Small intestine (tissue), 7 donors: ENCODE measurements at regions not wholly inside any gene's neighbourhood (a gene's known extent, or its start where the extent isn't known, plus 50 kb on each side); places are given as distances from the start of the nearest gene placed in this dataset.
"Not testable (repeated sequence)": the region's sequence is repeated elsewhere in the genome, so short reads cannot be mapped to it uniquely, and the experiment has no call there.

Source experiments
- DNase-seq, 2 donors: peaks; one replicate each; pipeline versions ENCODE4 v3.0.0 to v3.0.0-alpha.2; 2013
- FAIRE-seq: peaks from 2 replicates; lab custom pipeline; 2012; peaks lifted over from hg19 to GRCh38; lab: Jason Lieb, UNC
- H3K27ac ChIP-seq, 3 donors: one replicate each; pipeline ENCODE4 v1.5.1; 2013; ENCODE audit warnings: low read length in 2 of 3, mild to moderate bottlenecking in 2 of 3, control low read depth in 1 of 3, inconsistent platforms in 1 of 3, low read depth in 1 of 3, moderate library complexity in 1 of 3
- H3K27me3 ChIP-seq, 3 donors: one replicate each; pipeline ENCODE4 v1.6.1; 2013; ENCODE audit warnings: low read length in 3 of 3, inconsistent platforms in 1 of 3; ENCODE audit not compliant: control insufficient read depth in 3 of 3, insufficient read depth in 3 of 3
- H3K36me3 ChIP-seq, 3 donors: one replicate each; pipeline ENCODE4 v1.6.1; 2013; ENCODE audit warnings: low read length in 3 of 3, inconsistent platforms in 1 of 3, low read depth in 1 of 3, mild to moderate bottlenecking in 1 of 3, moderate library complexity in 1 of 3; ENCODE audit not compliant: control insufficient read depth in 3 of 3, insufficient read depth in 2 of 3
- H3K4me1 ChIP-seq, 3 donors: one replicate each; pipeline ENCODE4 v1.6.1; 2013; ENCODE audit warnings: low read length in 2 of 3, inconsistent platforms in 1 of 3, low read depth in 1 of 3, mild to moderate bottlenecking in 1 of 3, moderate library complexity in 1 of 3; ENCODE audit not compliant: control insufficient read depth in 3 of 3, insufficient read depth in 2 of 3
- H3K4me3 ChIP-seq, 3 donors: one replicate each; pipeline ENCODE4 v1.5.1; 2013; ENCODE audit warnings: low read length in 3 of 3, control low read depth in 1 of 3, inconsistent platforms in 1 of 3, low read depth in 1 of 3, mild to moderate bottlenecking in 1 of 3, moderate library complexity in 1 of 3
- H3K9me3 ChIP-seq, 2 donors: one replicate each; pipeline ENCODE4 v1.6.1; 2013; ENCODE audit warnings: low read depth in 1 of 2, low read length in 1 of 2; ENCODE audit not compliant: control insufficient read depth in 2 of 2, insufficient read depth in 1 of 2
- WGBS, 3 donors: extraction: QIAGEN DNeasy Blood & Tissue Kit; methylation state at CpG; one replicate each; pipeline ENCODE4 v1.1.7; 2013; 5-methylcytosine and 5-hydroxymethylcytosine counted together
- donor health status: healthy with polysubstance abuse.
- donor health status: control.
- donor health status: control.
- donor health status: Bipolar disorder and iron deficiency.
- donor health status: healthy.

GRCh38 chr7:13615679-13616078 is 373.8 kb downstream of the ETV1 start:
- Histone ChIP-seq H3K4me3 (no peak overlapping the region), H3K36me3 (no peaks in the 10 kb centered on the region), H3K9me3 (no peaks in the 10 kb centered on the region), H3K27me3 (no peaks in the 10 kb centered on the region), H3K4me1 (no peaks in the 10 kb centered on the region), H3K27ac (no peak overlapping the region)
- DNase-seq (no peak), FAIRE-seq (no peak)
- WGBS, 3 donors: 93 to 100% (median 100%) methylated on average over 1 of the region's 1 CpG

GRCh38 chr7:13627455-13627854 is 362.0 kb downstream of the ETV1 start:
- FAIRE-seq (no peak), DNase-seq (no peak)
- Histone ChIP-seq H3K4me1 (no peaks in the 10 kb centered on the region), H3K27me3 (no peaks in the 10 kb centered on the region), H3K27ac (no peak overlapping the region), H3K36me3 (no peaks in the 10 kb centered on the region), H3K4me3 (no peak overlapping the region), H3K9me3 (no peaks in the 10 kb centered on the region)
- WGBS, 3 donors: 85 to 91% (median 88%) methylated on average over 2 of the region's 2 CpGs

- Histone ChIP-seq H3K9me3 (no peaks in the 10 kb centered on the region), H3K27me3 (no peaks in the 10 kb centered on the region), H3K36me3 (no peaks in the 10 kb centered on the region), H3K27ac (no peak overlapping the region), H3K4me3 (no peak overlapping the region), H3K4me1 (no peaks in the 10 kb centered on the region)
- DNase-seq (no peak), FAIRE-seq (no peak)
- WGBS, 3 donors: 74 to 93% (median 82%) methylated on average over 6 of the region's 6 CpGs
These were observed 361.0 kb downstream of the ETV1 start for GRCh38 chr7:13628239-13629001.

- not testable (repeated sequence) for H3K27ac ChIP-seq, H3K36me3 ChIP-seq, H3K4me1 ChIP-seq, H3K9me3 ChIP-seq, FAIRE-seq, H3K4me3 ChIP-seq, H3K27me3 ChIP-seq
- WGBS, 3 donors: 5 to 33% (median 7%) methylated on average over 1 of the region's 2 CpGs
- peak in 1 of 2 donors; percentile 38 for DNase-seq
These were observed 358.0 kb downstream of the ETV1 start for GRCh38 chr7:13631207-13632049.

- FAIRE-seq (no peak), DNase-seq (no peak)
- H3K27me3 ChIP-seq: no peaks in the 10 kb centered on the region
- no peaks in the 10 kb centered on the region for H3K9me3 ChIP-seq
- no peak overlapping the region for H3K27ac ChIP-seq
- H3K4me1 ChIP-seq: no peaks in the 10 kb centered on the region
- no peaks in the 10 kb centered on the region for H3K36me3 ChIP-seq
- no peak overlapping the region for H3K4me3 ChIP-seq
- WGBS, 3 donors: 48 to 72% (median 61%) methylated on average over 3 of the region's 3 CpGs
These were observed 355.6 kb downstream of the ETV1 start for GRCh38 chr7:13633857-13634256.

- peak in 1 of 2 donors; percentile 37 for DNase-seq
- Histone ChIP-seq H3K4me1 (no peaks in the 10 kb centered on the region), H3K9me3 (no peaks in the 10 kb centered on the region), H3K27ac (no peak overlapping the region), H3K36me3 (no peaks in the 10 kb centered on the region), H3K4me3 (no peak overlapping the region), H3K27me3 (no peaks in the 10 kb centered on the region)
- 31 to 55% (median 43%) methylated on average over 4 of the region's 4 CpGs for WGBS, 3 donors
- no peak for FAIRE-seq
These were observed 350.1 kb downstream of the ETV1 start for GRCh38 chr7:13639396-13639795.

- no peak for FAIRE-seq
- 12 to 29% (median 26%) methylated on average over 1 of the region's 1 CpG for WGBS, 3 donors
- Histone ChIP-seq H3K27me3 (no peaks in the 10 kb centered on the region), H3K36me3 (no peaks in the 10 kb centered on the region), H3K27ac (no peak overlapping the region), H3K9me3 (no peaks in the 10 kb centered on the region), H3K4me1 (no peaks in the 10 kb centered on the region), H3K4me3 (no peak overlapping the region)
- DNase-seq: peak in 1 of 2 donors; percentile 4
These were observed 347.8 kb downstream of the ETV1 start for GRCh38 chr7:13641714-13642113.

GRCh38 chr7:13651167-13651566 is 338.3 kb downstream of the ETV1 start:
- H3K27ac ChIP-seq: no peak overlapping the region
- 30 to 73% (median 43%) methylated on average over 1 of the region's 1 CpG for WGBS, 3 donors
- no peaks in the 10 kb centered on the region for H3K36me3 ChIP-seq
- no peak for DNase-seq
- FAIRE-seq: no peak
- H3K4me1 ChIP-seq: no peaks in the 10 kb centered on the region
- no peaks in the 10 kb centered on the region for H3K9me3 ChIP-seq
- no peaks in the 10 kb centered on the region for H3K27me3 ChIP-seq
- no peak overlapping the region for H3K4me3 ChIP-seq
